ENCODE measurements at regions not wholly inside any gene's neighbourhood (a gene's known extent, or its start where the extent isn't known, plus 50 kb on each side); places are given as distances from the start of the nearest gene placed in this dataset.

GRCh38 chr10:100634034-100634433 is 98.3 kb downstream of the HIF1AN start:
- no peak overlapping the region for H3K27ac ChIP-seq (ENCODE audit: low read depth, low read length)
- no peaks in the 10 kb centered on the region for H3K79me2 ChIP-seq (ENCODE audit: insufficient read depth, low read length)
- POLR2A ChIA-PET = no interaction called here
- no peaks in the 10 kb centered on the region for H3K27me3 ChIP-seq (ENCODE audit: insufficient read depth, low read length)
- no peak overlapping the region for H3K4me2 ChIP-seq (ENCODE audit: low read length)
- H3K9me3 ChIP-seq (ENCODE audit: control insufficient read depth in 1 of 2, insufficient read depth in 1 of 2, low read depth in 1 of 2, low read length in 2 of 2) = no peaks in the 10 kb centered on the region
- RAD21 ChIA-PET (ENCODE audit: low non-redundant PET in 1 of 2, low total read pairs in 2 of 2, uncharacterized antibody in 2 of 2, unreplicated experiment in 2 of 2) = no interaction called here
- CTCF ChIA-PET = no interaction called here
- no peaks in the 10 kb centered on the region for H3K9me2 ChIP-seq (ENCODE audit: insufficient read depth)
- no peak overlapping the region for H2AFZ ChIP-seq (ENCODE audit: low read depth, low read length, poor library complexity, severe bottlenecking)
- H3K9ac ChIP-seq (ENCODE audit: low read length) = no peak overlapping the region
- H3K36me3 ChIP-seq (ENCODE audit: control insufficient read depth in 1 of 2, insufficient read depth in 2 of 2, low read length in 2 of 2) = no peaks in the 10 kb centered on the region
- ATAC-seq = peak; percentile 43
- no peaks in the 10 kb centered on the region for H4K20me1 ChIP-seq (ENCODE audit: insufficient read depth)
- TF ChIP-seq ZFX (IDR thresholded peaks at IDR 0.05) (no peak), EZH2 (IDR thresholded peaks at IDR 0.05) (no peak), CTCF (IDR thresholded peaks at IDR 0.05 in 2 of 3, conservative IDR thresholded peaks at IDR 0.05 in 1 of 3; ENCODE audit: borderline replicate concordance in 1 of 3, insufficient read depth in 1 of 3, low read depth in 2 of 3, low read length in 2 of 3) (0 out of 6 replicates have a peak, but pooled peaks of 2 of the 3 experiments have one; percentile 10 to 12), FOSL1 (IDR thresholded peaks at IDR 0.05; ENCODE audit: low read depth) (no peak), SRF (IDR thresholded peaks at IDR 0.05; ENCODE audit: low read depth) (no peak)
- no peak overlapping the region for H3K4me3 ChIP-seq (replicated peaks in 1 of 2; ENCODE audit: low read depth in 1 of 2, low read length in 2 of 2)
- no TSS peak for BruUV-seq (replicated peaks)
- no peak for DNase-seq (ENCODE audit: low read depth, low spot score)
- peaks cover 0 to 6% of the 10 kb centered on the region in 2 experiments; a peak in 2 of 4 replicates for H3K4me1 ChIP-seq (ENCODE audit: control insufficient read depth in 1 of 2, insufficient read depth in 2 of 2, low read length in 2 of 2)
- intact Hi-C loops (cut with micrococcal nuclease) = no loop called here

- no peak for TF ChIP-seq CEBPB (IDR thresholded peaks at IDR 0.05; ENCODE audit: low read depth)
- Histone ChIP-seq H3K36me3 (ENCODE audit: control insufficient read depth in 1 of 2, insufficient read depth in 2 of 2, low read length in 2 of 2) (no peaks in the 10 kb centered on the region), H3K4me1 (ENCODE audit: control insufficient read depth in 1 of 2, insufficient read depth in 2 of 2, low read length in 2 of 2) (peaks cover 0 to 10% of the 10 kb centered on the region in 2 experiments; a peak in 2 of 4 replicates), H3K9me2 (ENCODE audit: insufficient read depth) (no peaks in the 10 kb centered on the region), H3K27ac (ENCODE audit: low read depth, low read length) (no peak overlapping the region), H3K27me3 (ENCODE audit: insufficient read depth, low read length) (no peaks in the 10 kb centered on the region), H3K4me3 (replicated peaks in 1 of 2; ENCODE audit: low read depth in 1 of 2, low read length in 2 of 2) (no peak overlapping the region), H4K20me1 (ENCODE audit: insufficient read depth) (no peaks in the 10 kb centered on the region), H2AFZ (ENCODE audit: low read depth, low read length, poor library complexity, severe bottlenecking) (no peak overlapping the region), H3K79me2 (ENCODE audit: insufficient read depth, low read length) (no peaks in the 10 kb centered on the region), H3K9me3 (ENCODE audit: control insufficient read depth in 1 of 2, insufficient read depth in 1 of 2, low read depth in 1 of 2, low read length in 2 of 2) (no peaks in the 10 kb centered on the region), H3K4me2 (ENCODE audit: low read length) (no peak overlapping the region), H3K9ac (ENCODE audit: low read length) (no peak overlapping the region)
- DNase-seq (ENCODE audit: low read depth, low spot score) = no peak
- intact Hi-C loops (cut with micrococcal nuclease) = loop anchor here (5.0 kb wide), 1 partner anchor 105 kb away; no protein-coding TSS in a partner anchor
- ChIA-PET CTCF (interaction anchor here (1.0 to 3.1 kb wide), 7 partner anchors 9 to 242 kb away, joined by 3 to 15 read pairs (median 7); no protein-coding TSS in a partner anchor), POLR2A (no interaction called here), RAD21 (ENCODE audit: low non-redundant PET in 1 of 2, low total read pairs in 2 of 2, uncharacterized antibody in 2 of 2, unreplicated experiment in 2 of 2) (interaction anchor here in 1 of 2 experiments (1.2 kb wide), 1 partner anchor 67 kb away, joined by 3 read pairs; no protein-coding TSS in a partner anchor)
- ATAC-seq = no peak
- no TSS peak for BruUV-seq (replicated peaks)
These were observed 101.3 kb downstream of the HIF1AN start for GRCh38 chr10:100636848-100637553.

Data from HCT116 (cell line).